HG03442 (cell line): ENCODE measurements at regions not wholly inside any gene's neighbourhood (a gene's known extent, or its start where the extent isn't known, plus 50 kb on each side); places are given as distances from the start of the nearest gene placed in this dataset.
"Not testable (repeated sequence)": the region's sequence is repeated elsewhere in the genome, so short reads cannot be mapped to it uniquely, and the experiment has no call there.

Experiments
- ATAC-seq: cut with Tn5 transposase; IDR thresholded peaks from one replicate; pipeline ENCODE4 v1.9.1; 2021; ENCODE audit warnings: mild to moderate bottlenecking, moderate library complexity; ENCODE audit not compliant: unreplicated experiment

DNA sequence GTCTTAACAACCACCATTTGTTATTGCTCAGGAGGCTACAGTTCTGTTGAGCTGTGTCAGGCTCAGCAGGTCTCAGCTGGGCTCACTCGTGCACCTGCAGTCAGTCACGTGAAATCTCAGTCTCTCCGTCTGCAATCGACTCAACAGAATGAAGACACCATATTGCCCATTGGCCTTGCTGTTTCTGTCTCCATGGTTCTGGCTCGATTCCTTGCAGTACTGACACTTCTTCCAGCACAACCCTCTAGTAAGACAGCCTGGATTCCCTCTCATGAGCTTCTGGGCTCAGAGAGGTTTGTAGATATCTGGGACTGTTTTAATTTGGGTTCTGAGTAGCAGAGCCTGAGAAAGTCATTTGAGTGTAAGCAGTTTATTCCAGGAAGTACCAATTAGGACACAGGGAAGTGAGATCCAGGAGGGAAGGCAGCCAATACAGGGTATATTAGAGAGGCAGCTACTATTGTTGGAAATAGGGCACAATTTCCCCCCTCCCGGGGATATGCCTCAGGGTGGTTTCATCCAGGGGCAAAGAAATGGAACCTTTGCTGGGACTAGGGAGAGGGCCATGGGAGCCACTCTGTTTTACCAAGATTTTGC, 87.4 kb upstream of the RALGAPA2 start:
- ATAC-seq, result no peak

DNA sequence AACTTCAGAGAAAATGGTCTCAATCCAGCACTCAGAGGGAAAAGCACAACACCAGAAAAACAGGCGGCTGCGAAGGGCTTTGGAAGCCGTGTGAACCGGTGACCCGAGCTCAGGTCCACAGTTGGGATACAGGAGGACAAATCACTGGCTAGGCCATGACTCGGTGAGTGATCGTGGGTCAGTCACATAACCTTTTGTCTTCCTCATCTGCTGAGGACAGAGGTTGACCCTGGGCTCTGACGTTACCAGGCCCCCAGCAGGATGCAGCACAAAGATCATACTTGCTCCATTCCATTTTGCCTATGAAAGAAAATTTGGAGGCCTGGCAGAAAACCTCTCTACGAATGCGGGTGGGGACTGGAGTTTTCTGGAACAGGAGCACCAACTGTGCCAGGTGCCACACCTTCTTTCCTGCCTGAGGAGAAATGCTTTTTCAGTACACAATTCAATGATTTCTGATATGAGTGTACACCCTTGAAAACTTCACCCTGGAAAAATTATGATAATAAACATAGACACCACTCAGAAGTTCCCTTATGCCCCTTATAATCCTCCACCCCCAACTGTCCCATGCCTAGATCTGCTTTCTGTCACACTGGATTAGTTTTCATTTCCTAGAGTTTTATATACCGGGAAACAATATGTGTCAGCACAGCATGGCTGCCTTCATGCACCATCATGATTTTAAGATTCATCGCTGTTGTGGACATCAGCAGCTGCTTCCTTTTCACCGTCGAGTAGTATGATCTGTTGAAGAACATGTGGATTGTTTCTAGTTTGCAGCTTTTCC, 85.3 kb upstream of the RALGAPA2 start:
- ATAC-seq, result no peak

DNA sequence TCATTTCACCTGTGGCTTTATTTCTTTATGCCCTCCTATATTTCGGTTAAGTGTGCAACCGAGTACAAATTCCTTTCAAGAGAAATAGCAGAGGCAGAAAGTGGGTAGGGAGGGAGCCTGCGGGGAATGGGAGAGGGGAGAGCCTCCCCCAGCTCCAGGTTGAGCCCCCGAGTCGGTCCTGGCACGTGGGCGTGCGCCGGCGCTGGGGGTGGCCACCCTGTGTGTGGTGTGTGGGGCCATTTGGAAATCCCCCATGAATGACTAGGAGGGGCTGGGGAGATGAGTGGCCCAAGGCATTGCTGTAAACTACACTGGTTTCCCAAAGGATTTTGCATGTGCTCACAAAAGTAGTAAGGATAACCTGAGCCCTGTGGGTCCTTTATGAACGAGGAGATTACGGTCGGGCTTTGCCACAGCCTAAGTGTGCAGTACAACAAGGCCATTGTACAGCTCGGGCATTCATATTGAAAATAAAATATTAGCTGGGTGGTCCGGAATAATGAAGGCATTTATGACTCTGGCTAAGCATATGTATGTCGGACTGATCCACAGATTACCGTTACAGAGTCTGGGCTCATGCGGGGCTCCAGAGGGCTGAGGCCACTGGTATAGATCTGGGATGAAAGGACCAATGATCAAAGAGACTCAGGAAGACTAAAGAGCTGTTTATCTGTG, 84.5 kb upstream of the RALGAPA2 start:
- no peak for ATAC-seq

DNA sequence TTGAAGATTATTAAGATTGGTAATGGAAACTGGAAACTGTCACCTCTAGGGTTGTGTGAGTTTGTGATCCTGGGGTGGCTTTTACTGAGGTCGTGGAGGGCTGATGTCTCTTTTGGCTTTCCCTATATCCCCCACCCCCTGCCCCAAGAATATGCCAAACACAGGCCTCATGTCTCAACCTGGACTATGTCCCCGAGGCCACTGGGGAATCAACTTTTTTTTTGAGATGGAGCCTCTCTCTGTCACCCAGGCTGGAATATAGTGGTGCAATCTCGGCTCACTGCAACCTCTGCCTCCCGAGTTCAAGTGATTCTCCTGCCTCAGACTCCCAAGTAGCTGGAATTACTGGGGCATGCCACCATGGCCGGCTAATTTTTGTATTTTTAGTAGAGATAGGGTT, 83.3 kb upstream of the RALGAPA2 start:
- ATAC-seq, result no peak

GRCh38 chr20:20795119-20795518, 82.7 kb upstream of the RALGAPA2 start:
- ATAC-seq, result no peak

- ATAC-seq, result no peak
These were observed 81.1 kb upstream of the RALGAPA2 start for GRCh38 chr20:20793591-20793990.

- ATAC-seq, result no peak
These were observed 79.5 kb upstream of the RALGAPA2 start for GRCh38 chr20:20791664-20792568.

- no peak for ATAC-seq
These were observed 75.9 kb upstream of the RALGAPA2 start for GRCh38 chr20:20788308-20788707.

DNA sequence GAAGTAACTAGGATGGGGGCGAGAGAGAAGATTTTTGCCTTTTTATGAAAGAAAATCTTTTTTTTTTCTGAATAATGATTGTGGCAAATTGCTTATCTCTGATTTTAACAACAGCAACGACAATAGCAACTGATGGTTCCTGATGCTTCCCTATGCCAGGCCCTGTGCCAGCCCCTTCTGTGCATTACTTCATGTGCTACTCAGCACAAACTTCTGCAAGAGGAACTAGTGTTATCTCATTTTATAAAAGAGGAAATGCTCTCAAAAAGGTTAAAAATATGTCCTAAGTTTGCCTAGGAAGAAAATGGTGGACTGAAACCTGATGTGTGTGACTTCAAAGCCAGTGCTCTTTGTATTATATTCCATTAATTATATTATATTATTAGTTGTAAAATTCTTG, 74.0 kb upstream of the RALGAPA2 start:
- no peak for ATAC-seq

DNA sequence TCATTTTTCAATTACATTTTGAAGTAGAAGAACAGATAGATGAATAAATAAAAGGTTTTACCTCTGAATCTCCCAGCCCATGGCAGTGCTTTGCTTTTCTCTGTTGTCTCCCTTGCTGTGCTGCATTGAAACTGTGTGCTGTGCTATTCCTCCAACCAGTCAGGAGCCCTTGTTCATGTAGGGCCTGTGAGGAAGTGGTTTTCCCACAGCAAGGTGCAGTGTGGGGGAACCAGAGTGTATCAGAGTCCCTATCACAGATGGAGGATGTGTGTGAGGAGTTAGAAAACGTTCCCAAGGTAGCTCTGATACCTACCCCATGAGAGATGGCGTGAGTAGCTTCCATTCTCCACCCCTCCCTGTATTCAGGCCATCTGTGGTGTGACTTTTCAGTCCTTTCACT, 72.8 kb upstream of the RALGAPA2 start:
- ATAC-seq, result no peak

- not testable (repeated sequence) for ATAC-seq
These were observed 72.0 kb upstream of the RALGAPA2 start for GRCh38 chr20:20784450-20784849.

DNA sequence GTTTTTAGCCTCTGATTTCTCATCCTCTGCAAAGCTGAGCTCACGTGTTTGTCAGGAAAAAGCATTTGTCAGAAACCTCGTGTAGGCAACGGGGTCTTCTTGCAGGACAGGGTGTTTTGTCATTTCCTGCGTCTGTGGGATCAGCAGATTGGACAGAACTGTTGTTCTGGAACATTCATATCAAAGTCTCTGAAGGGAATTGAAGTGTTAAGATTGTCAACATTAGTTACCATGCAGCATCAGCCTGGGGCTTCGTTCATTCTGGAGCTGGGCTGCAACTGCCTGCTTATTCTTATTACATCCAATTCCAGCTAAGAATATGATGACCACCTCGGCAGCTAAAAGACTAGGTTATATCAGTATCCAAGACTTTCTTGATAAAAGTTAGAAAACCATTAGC, 71.0 kb upstream of the RALGAPA2 start:
- ATAC-seq, result no peak

- no peak for ATAC-seq
These were observed 70.3 kb upstream of the RALGAPA2 start for GRCh38 chr20:20782755-20783154.

- ATAC-seq, result no peak
These were observed 69.8 kb upstream of the RALGAPA2 start for GRCh38 chr20:20782231-20782630.

- no peak for ATAC-seq
These were observed 68.6 kb upstream of the RALGAPA2 start for GRCh38 chr20:20781029-20781428.

DNA sequence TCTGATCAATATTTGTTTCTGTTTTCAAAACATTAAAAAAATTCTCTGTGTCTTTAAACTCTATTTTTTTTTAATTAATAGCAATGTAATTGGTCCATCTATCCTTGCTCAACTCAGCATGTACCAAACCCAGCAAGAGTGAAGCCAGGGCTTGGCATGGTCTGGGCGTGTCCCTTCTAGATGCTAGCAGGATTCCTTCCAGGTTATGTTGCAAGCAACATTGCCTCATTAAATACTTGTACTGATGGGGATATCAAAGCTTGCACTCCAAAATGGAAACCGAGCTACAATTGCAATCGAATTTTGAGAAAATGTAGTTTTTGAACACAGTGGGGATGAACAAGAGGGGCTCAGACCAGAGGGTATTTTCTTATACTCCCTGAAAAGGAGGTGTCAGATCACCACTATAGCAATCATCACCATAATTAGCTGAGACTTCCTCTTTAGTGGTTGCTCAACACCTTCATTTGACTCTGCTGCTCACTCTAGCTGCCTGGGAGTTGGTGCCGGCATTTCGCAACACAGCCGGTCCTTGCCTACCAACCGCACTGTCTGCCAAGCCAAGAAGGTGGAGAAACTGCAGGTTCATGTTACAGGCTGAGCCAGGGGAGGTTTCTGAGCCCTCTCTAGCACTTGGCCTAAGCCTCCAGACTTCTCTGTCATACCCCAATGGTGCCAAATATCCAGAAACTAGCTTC, 67.8 kb upstream of the RALGAPA2 start:
- ATAC-seq, result no peak

GRCh38 chr20:20778676-20779075, 66.2 kb upstream of the RALGAPA2 start:
- ATAC-seq, result no peak

- no peak for ATAC-seq
These were observed 60.1 kb upstream of the RALGAPA2 start for GRCh38 chr20:20772497-20773085.

- no peak for ATAC-seq
These were observed 55.9 kb upstream of the RALGAPA2 start for GRCh38 chr20:20768202-20768815.
